22Rv1 (cell line): ENCODE measurements at regions not wholly inside any gene's neighbourhood (a gene's known extent, or its start where the extent isn't known, plus 50 kb on each side); places are given as distances from the start of the nearest gene placed in this dataset.

Experiments used
- ZFX ChIP-seq: fragments of 450-650 bp; IDR thresholded peaks from 2 replicates; pipeline ENCODE4 v1.6.1; 2017; ENCODE audit warnings: antibody characterized with exemption, borderline replicate concordance
- TF ChIP-seq, protein P1 (sequence below): fragments of 450-650 bp; IDR thresholded peaks from 2 replicates; pipeline ENCODE4 v1.5.1; 2017; ENCODE audit warnings: mild to moderate bottlenecking

GRCh38 chr16:65327346-65327745 is 205.5 kb upstream of the CDH11 start:
- TF ChIP-seq, protein P1, sequence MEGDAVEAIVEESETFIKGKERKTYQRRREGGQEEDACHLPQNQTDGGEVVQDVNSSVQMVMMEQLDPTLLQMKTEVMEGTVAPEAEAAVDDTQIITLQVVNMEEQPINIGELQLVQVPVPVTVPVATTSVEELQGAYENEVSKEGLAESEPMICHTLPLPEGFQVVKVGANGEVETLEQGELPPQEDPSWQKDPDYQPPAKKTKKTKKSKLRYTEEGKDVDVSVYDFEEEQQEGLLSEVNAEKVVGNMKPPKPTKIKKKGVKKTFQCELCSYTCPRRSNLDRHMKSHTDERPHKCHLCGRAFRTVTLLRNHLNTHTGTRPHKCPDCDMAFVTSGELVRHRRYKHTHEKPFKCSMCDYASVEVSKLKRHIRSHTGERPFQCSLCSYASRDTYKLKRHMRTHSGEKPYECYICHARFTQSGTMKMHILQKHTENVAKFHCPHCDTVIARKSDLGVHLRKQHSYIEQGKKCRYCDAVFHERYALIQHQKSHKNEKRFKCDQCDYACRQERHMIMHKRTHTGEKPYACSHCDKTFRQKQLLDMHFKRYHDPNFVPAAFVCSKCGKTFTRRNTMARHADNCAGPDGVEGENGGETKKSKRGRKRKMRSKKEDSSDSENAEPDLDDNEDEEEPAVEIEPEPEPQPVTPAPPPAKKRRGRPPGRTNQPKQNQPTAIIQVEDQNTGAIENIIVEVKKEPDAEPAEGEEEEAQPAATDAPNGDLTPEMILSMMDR: no peak
- no peak for TF ChIP-seq ZFX
